DOHH2 (cell line): ENCODE measurements at regions not wholly inside any gene's neighbourhood (a gene's known extent, or its start where the extent isn't known, plus 50 kb on each side); places are given as distances from the start of the nearest gene placed in this dataset.

Source experiments
- H3F3A ChIP-seq: fragments of 200-600 bp; sonication (generic), shearing (Covaris generic); 2 replicates; pipeline ENCODE4 v1.6.0; 2016; ENCODE audit warnings: antibody characterized with exemption, mild to moderate bottlenecking; ENCODE audit not compliant: control insufficient read depth, insufficient read depth
- H3K27ac ChIP-seq: fragments of 200-600 bp; sonication (generic); 2 replicates; pipeline ENCODE4 v1.5.1; 2014; ENCODE audit warnings: low read depth, mild to moderate bottlenecking, low read length, moderate library complexity
- H3K27me3 ChIP-seq: fragments of 200-600 bp; sonication (generic); 2 replicates; pipeline ENCODE4 v1.6.1; 2014; ENCODE audit warnings: mild to moderate bottlenecking, low read length, mixed read lengths; ENCODE audit not compliant: control insufficient read depth
- H3K36me3 ChIP-seq: fragments of 200-600 bp; sonication (generic); 2 replicates; pipeline ENCODE4 v1.6.1; 2014; ENCODE audit warnings: mild to moderate bottlenecking, low read length, moderate library complexity, mixed read lengths; ENCODE audit not compliant: control insufficient read depth
- H3K4me1 ChIP-seq: fragments of 200-600 bp; sonication (generic); 2 replicates; pipeline ENCODE4 v1.6.1; 2014; ENCODE audit warnings: mild to moderate bottlenecking, low read length, mixed read lengths; ENCODE audit not compliant: control insufficient read depth
- H3K4me2 ChIP-seq: fragments of 200-600 bp; sonication (generic); 2 replicates; pipeline ENCODE4 v1.6.0; 2014; ENCODE audit warnings: mild to moderate bottlenecking, low read length, moderate library complexity
- H3K4me3 ChIP-seq: fragments of 200-600 bp; sonication (generic); 2 replicates; pipeline ENCODE4 v1.5.1; 2014; ENCODE audit warnings: mild to moderate bottlenecking, low read length, mixed read lengths
- H3K79me2 ChIP-seq: fragments of 200-600 bp; sonication (generic); 2 replicates; pipeline ENCODE4 v1.6.1; 2014; ENCODE audit warnings: mild to moderate bottlenecking, low read length, mixed read lengths; ENCODE audit not compliant: control insufficient read depth
- H3K9me2 ChIP-seq: fragments of 200-600 bp; sonication (generic); replicated peaks from 2 replicates; pipeline ENCODE4 v1.6.1; 2014; ENCODE audit warnings: mild to moderate bottlenecking, low read length, mixed read lengths; ENCODE audit not compliant: control insufficient read depth
- H3K9me3 ChIP-seq: fragments of 200-600 bp; sonication (generic); 2 replicates; pipeline ENCODE4 v1.6.1; 2014; ENCODE audit warnings: antibody characterized with exemption, low read length, mixed read lengths; ENCODE audit not compliant: control insufficient read depth, insufficient read depth
- H4K20me1 ChIP-seq: fragments of 200-600 bp; sonication (generic); 2 replicates; pipeline ENCODE4 v1.6.0; 2014; ENCODE audit warnings: low read depth, mild to moderate bottlenecking, antibody characterized with exemption, low read length, moderate library complexity; ENCODE audit not compliant: control insufficient read depth, insufficient read depth
- EZH2phosphoT487 ChIP-seq: fragments of 200-600 bp; sonication (generic); IDR thresholded peaks from 2 replicates; pipeline ENCODE4 v1.6.1; 2017; ENCODE audit warnings: borderline replicate concordance, mild to moderate bottlenecking, antibody characterized with exemption, low read length, moderate library complexity, mixed read lengths
- TF ChIP-seq, protein P1 (sequence below): fragments of 200-600 bp; sonication (generic); IDR thresholded peaks from one replicate; pipeline ENCODE4 v1.5.1; 2014; ENCODE audit warnings: antibody characterized with exemption, mild to moderate bottlenecking, low read depth, low read length; ENCODE audit not compliant: poor library complexity, severe bottlenecking

DNA sequence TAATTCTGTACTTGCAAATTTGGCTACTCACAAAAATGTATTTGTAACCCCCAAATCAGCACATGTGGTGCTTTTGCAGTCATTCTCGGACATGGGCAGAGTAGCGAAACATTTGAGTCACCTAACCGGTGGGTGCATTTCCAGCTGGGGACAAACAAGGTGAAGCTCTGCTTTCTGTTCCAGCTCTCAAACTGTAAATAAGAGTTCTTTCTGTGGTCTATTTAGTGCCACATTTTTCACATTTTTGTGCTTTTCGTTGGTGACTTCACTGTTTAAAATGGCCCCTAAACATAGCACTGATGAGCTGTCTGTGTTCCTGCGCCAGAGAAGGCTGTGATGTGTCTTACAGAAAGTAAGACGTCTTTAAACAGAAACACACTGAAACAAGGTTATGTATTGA lies 244.5 kb downstream of the CDC5L start:
- Histone ChIP-seq H3K4me3 (no peak overlapping the region), H3K4me1 (no peaks in the 10 kb centered on the region), H3K79me2 (no peaks in the 10 kb centered on the region), H3K9me3 (no peaks in the 10 kb centered on the region), H3K27ac (no peak overlapping the region), H3F3A (no peaks in the 10 kb centered on the region), H3K9me2 (no peaks in the 10 kb centered on the region), H3K36me3 (no peaks in the 10 kb centered on the region), H3K4me2 (no peak overlapping the region), H4K20me1 (no peaks in the 10 kb centered on the region), H3K27me3 (peaks cover 11% of the 10 kb centered on the region; the same call in 1 of the 2 replicates)
- TF ChIP-seq EZH2phosphoT487: no peak
- TF ChIP-seq, protein P1, sequence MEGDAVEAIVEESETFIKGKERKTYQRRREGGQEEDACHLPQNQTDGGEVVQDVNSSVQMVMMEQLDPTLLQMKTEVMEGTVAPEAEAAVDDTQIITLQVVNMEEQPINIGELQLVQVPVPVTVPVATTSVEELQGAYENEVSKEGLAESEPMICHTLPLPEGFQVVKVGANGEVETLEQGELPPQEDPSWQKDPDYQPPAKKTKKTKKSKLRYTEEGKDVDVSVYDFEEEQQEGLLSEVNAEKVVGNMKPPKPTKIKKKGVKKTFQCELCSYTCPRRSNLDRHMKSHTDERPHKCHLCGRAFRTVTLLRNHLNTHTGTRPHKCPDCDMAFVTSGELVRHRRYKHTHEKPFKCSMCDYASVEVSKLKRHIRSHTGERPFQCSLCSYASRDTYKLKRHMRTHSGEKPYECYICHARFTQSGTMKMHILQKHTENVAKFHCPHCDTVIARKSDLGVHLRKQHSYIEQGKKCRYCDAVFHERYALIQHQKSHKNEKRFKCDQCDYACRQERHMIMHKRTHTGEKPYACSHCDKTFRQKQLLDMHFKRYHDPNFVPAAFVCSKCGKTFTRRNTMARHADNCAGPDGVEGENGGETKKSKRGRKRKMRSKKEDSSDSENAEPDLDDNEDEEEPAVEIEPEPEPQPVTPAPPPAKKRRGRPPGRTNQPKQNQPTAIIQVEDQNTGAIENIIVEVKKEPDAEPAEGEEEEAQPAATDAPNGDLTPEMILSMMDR: no peak

- Histone ChIP-seq H3K4me1 (no peaks in the 10 kb centered on the region), H3K36me3 (no peaks in the 10 kb centered on the region), H3K27ac (no peak overlapping the region), H3K9me2 (no peaks in the 10 kb centered on the region), H3F3A (no peaks in the 10 kb centered on the region), H3K79me2 (no peaks in the 10 kb centered on the region), H4K20me1 (no peaks in the 10 kb centered on the region), H3K9me3 (no peaks in the 10 kb centered on the region), H3K4me3 (no peak overlapping the region), H3K27me3 (0 out of 2 replicates have a peak, but pooled peaks cover 6% of the 10 kb centered on the region), H3K4me2 (no peak overlapping the region)
- TF ChIP-seq, protein P1: no peak
- TF ChIP-seq EZH2phosphoT487: no peak
Measured at GRCh38 chr6:44634321-44634720, 246.8 kb downstream of the CDC5L start.

- H4K20me1 ChIP-seq: no peaks in the 10 kb centered on the region
- no peaks in the 10 kb centered on the region for H3K36me3 ChIP-seq
- no peak overlapping the region for H3K27ac ChIP-seq
- no peaks in the 10 kb centered on the region for H3K79me2 ChIP-seq
- 0 out of 2 replicates have a peak, but pooled peaks cover 3% of the 10 kb centered on the region for H3K27me3 ChIP-seq
- H3K4me3 ChIP-seq: no peak overlapping the region
- no peaks in the 10 kb centered on the region for H3K9me3 ChIP-seq
- no peak for TF ChIP-seq EZH2phosphoT487
- TF ChIP-seq, protein P1: no peak
- no peaks in the 10 kb centered on the region for H3K9me2 ChIP-seq
- no peaks in the 10 kb centered on the region for H3F3A ChIP-seq
- no peak overlapping the region for H3K4me2 ChIP-seq
- no peaks in the 10 kb centered on the region for H3K4me1 ChIP-seq
Measured at GRCh38 chr6:44635486-44635885, 248.0 kb downstream of the CDC5L start.
